HG03565 (cell line): ENCODE measurements at regions not wholly inside any gene's neighbourhood (a gene's known extent, or its start where the extent isn't known, plus 50 kb on each side); places are given as distances from the start of the nearest gene placed in this dataset.

Source experiments
- ATAC-seq: cut with Tn5 transposase; IDR thresholded peaks from one replicate; pipeline ENCODE4 v1.9.1; 2021; ENCODE audit warnings: mild to moderate bottlenecking, moderate library complexity; ENCODE audit not compliant: unreplicated experiment

DNA sequence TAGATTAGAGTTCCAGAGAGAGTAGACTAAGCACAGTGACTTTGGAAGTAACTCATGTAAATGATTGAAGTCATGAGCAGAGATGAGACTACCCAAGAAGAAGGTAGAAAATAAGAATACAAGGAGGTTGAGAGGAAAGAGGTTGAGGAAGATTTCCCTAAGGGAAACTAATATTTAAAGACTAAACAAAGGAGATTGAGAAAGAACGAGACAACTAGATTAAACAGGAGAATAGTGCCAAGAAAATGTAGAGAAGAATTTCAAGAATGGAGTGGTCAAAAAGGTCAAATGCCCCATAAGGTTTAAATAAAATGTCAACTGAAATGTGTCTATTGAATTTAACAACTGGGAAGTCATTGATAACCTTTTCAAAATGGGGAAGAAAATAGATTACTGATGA lies 59.0 kb downstream of the RPS29 start:
- ATAC-seq, result no peak

DNA sequence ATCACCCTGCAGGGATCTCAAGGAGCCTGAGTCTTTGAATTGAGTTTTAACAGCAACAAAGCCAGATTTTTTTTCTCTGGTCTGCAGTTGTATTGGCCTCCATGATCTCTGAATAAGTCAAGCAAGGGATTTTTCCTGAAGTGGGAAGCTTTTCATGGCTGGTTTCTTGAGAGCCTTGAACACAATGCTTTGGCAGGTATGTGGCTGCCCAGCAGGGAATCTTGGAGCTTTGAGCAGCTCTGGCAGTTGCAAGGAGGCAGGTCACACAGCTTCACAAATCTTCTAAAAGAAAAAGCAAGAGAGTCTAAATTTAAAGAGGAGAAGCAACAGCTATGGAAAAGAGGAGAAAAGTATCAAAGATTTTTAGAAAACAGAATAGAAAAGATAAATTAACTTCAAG lies 60.1 kb downstream of the RPS29 start:
- ATAC-seq, result no peak

DNA sequence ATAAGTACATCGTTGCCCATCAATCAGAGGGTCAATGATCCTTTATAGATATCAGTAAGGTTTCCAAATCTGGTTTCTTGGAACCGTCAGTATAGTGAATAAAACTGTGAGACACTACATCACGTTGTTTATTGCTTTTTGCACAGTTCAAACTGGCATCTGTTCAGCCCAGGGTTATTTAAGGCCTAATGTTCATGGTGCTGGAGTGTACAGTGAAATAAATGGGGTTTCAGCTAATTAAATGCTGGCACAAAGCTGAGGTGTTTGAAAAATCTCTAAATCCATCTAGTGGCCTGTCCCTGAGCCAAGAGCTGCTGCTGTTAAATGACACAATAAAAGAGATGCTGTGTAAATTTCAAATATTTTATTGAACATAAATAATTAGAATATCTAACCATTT lies 69.9 kb downstream of the RPS29 start:
- no peak for ATAC-seq

DNA sequence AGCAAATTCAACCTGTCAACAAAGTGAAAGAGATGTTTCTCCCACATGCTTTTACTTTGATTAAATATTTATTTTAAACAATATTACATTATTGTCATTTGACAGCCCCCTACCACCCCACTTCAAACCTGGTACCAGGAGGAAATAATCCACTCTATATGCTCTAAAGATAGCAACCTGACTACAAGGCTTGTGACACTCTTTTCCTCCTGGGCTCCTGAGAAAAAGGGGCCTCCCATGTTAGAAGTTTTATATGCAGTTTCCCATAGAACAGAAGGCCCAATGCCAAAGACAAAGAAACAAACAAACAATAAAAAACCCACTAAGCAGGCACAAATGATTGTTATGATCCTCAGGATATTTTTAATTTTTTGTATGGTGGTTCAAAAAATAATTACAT lies 73.6 kb downstream of the RPS29 start:
- no peak for ATAC-seq

DNA sequence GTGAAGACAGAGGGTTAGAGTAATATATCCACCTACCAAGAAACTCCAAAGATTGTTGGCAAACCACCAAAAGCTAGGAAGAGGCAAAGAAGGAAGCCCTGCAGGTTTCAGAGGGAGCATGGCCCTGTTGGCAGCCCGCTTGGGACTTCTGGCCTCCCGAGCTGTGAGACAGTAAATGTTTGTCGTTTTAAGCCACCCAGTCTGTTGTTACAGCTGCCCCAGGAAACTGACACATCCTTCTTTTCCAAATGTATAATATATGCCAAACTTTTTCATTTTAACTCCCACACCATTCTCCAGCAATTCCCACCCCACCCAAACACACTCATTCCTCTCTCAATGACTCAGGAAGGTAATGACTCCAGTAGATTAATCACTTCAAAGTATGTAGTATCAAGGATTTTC lies 74.0 kb downstream of the RPS29 start:
- ATAC-seq, result no peak

DNA sequence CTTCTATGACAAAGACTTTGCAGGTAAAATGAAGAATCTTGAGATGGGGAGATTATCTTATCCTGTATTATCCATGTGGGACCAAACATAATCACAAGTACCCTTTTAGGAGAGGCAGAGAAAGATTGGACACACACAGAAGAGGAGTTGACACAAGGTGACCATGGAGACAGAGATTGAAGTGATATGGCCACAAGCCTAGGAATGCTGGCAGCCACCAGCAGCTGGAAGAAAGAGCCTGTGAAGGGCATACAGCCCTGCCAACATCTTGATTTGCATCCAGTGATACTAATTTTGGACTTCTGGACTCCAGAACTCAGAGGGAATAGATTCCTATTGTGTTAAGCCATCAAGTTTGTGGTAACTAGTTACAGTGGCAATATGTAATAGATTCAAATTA lies 78.1 kb downstream of the RPS29 start:
- no peak for ATAC-seq

DNA sequence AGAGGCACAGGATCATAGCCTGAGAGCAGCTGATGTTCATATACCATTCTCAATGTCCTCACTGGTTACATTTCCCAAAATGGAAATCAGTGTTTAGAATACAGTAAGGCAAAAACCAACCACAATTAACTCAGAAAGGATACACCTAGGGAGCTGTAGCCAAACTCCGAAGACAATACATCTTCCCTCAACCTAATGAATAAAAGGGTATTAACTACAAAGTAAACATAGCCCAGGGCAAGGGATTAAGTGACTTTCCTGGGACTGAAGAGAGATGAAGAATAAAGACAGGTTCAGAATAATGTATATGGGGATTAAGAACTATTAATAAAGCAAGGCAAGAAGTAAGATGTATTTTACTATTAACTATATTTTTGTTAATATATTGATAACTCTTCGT lies 79.5 kb downstream of the RPS29 start:
- no peak for ATAC-seq

DNA sequence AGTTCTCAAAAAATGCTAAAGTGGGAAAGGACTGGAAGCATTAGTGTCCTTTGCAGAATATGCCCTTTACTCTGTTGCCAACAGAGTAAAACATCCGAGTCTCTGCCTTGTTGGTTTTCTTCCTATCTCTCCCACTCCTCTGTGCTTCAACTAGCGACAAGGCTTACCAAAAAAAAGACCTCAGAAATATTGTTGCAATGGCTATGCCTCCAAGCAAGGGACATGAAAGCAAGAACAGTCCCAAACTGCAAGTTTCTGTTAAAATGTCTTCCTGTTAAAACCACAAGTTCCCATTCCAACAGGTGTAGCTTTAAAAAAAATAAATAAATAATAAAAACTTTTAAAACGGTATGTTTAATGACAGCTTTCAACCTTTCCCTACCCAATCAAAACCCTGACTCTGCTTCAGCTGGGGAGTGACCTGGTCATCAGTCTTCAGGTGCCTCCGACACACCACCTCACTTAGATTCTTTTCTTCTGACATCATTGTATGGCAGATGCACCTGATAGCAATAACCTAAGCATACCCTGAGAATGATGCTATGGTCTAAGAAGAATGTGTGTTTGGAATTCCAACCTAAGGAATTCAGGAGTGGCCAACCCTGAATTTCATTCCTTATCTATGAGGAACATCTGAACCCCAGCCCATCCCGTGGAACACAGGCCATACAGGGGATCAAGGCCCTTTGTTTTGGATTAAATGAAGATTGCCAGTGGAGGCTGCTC lies 81.0 kb downstream of the RPS29 start:
- ATAC-seq, result no peak

DNA sequence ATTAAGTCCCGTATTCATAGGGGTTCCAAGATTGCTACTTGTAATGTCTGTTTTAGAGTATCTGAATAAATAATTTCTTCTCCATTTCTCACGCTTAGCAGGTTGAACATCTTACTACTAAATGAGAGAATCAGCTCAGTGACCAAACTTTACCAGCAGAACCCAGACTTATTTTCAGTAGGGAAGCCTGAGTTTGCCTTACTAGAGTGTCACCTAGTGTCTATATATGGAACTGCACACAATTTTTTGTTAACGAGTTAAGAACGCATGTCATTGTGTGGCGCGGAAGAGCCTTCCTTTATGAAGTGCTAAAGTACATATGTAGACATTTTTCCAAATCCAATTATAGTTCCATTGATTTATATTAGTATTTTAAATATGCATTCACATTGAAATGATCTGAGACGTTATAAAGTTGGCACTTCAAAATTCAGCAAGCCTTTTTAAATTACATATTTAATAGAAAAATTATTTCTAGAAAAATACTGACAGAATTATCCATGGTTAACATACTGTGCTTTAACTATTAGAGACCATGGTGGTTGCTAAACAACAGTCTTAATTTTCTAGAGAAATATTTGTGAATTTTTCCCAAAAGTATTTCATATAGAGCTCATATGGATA lies 88.3 kb downstream of the RPS29 start:
- ATAC-seq, result peak; percentile 89

DNA sequence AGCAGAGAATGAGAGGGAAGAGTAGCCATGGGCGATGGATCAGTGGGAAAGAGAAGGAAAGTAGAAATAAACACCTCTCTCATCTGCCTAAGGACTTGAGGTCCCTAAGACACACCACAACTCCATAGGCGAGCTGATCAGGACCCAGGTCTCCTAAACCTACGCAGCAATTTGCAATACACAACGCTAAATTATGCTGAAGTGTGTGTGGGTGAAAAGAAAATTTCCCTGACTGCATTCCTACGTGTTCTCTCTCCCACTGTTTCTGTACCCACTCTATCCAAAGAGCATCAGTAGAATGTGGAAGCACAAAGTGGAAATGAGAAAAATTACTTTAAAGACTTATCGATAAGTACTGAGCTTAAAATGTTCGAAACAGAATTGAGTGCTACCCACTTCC lies 88.9 kb downstream of the RPS29 start:
- ATAC-seq, result no peak

DNA sequence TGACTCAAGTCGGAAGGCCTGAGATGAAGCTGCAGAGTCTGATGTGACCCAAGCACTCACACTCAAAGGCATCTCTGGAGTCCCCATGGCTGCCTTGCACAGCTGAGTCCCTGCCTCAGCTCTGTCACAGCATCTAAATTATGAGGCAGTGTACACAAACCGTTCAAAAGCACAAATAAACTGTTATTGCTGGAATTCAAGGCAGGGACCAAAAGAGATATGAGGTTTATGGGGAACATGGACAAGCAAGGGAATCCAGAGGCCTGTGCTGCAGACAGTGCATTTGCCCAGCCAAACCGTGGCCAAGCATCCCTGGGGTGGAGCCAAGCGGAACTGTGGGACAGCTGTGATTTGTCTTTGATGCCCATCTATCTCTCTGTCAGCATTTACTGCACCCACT lies 91.3 kb downstream of the RPS29 start:
- no peak for ATAC-seq

DNA sequence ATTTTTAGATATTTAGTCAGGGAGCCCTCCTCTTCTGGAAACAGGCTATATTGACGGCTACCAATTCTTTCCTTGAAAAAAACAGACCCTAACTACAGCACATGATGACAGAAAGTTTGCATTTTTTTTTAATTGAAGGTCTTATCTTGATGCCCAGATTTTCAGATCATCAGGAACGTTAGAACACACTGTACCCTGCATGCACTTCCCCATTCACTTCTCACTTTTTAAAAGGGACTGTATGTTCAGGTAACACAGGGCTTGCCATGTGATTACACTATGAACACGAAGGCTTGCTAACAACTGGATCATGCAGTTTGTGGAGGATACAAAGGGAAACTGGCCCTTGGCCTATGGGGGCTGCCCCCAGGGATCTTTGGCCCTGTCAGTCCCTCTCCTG lies 92.6 kb downstream of the RPS29 start:
- ATAC-seq, result no peak

DNA sequence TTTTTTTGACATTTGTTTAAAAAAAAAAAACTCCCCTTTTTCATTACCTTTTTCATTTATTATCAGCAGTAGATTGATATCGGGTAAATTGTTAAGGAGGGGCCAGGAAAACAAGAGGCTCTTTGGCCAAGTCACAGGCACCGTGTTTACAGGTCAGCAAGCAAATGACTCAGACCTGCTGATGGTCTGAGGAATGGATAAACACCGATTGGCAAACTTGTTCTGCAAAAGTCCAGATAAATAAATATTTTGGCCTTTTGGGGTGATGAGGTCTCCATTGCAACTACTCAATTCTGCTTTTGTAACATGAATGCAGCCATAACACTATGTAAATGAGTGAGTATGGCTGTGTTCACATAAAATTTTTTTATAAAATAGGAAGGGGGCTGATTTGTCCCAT lies 94.0 kb downstream of the RPS29 start:
- no peak for ATAC-seq

DNA sequence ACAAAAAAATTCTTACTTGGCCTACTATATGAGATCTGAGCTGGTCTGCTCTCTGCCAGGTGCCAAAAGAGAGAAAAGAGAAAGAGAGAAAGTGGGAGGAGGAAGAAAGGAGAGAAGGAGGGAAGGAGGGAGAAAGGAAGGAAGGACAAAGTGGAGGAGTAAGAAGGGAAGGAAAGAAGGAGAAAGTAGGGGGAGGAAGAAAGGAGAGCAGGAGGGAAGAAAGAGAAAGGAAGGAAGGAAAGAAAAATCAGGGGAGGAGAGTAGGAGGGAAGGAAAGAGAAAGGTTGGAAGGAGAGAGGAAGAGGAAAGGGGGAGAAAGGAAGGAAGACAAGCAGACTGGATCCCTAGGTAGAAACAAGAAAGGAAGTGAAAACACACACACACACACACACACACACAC lies 96.8 kb downstream of the RPS29 start:
- ATAC-seq, result no peak

DNA sequence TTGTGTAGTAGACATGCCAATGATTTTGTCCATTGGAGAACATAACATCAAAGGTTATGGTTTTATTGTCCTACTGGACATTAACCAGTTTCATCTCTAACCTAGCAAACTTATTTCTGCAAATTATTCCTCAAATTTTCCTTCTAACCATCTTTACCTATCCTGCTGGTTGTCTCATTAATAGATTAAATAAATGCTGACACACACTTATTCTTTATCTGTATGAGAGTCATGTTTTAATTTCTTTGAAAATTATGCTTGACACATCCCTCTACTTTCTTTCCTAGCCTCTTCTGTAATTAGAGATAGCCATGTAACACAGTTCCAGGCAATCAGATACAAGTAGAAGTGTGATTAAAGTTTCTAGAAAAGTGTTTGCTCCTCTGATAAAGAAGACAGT lies 98.9 kb downstream of the RPS29 start:
- no peak for ATAC-seq

DNA sequence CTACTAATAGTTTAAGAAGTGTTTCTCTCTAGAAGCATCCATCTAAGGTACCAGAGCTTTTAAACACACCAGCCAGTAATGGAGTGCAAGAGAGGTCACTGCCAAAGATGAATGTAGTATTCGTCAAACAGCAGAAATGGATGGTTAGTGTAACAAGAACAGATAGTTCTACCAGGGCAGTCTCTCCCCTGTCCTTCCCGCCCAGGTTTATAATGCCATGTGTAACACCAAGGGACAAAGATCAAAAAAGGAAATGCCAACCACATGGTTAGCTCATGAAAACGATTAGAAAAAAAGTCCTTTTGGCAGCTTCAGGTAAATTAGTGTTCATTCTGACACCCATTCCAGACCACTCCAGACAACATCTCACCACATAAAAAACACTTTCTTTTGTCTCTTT lies 100.9 kb downstream of the RPS29 start:
- no peak for ATAC-seq

DNA sequence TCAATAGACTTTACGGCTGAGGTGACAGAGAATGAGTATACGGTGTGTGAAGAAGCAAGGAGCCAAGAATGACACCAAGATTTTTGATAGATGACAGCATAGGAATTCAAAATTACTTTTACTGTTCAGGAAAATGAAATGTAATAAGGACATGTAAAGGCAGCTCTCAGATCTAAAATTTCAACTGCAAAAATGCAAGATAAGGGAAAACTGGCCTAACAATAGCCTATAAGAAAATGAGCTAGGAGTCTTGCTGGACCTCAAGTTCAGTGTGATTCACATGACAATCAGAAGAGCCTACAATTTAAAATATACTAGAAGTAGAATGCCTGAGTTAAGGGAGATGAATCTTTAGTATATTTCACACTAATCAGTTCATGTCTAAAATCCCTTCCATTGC lies 102.0 kb downstream of the RPS29 start:
- ATAC-seq, result no peak

DNA sequence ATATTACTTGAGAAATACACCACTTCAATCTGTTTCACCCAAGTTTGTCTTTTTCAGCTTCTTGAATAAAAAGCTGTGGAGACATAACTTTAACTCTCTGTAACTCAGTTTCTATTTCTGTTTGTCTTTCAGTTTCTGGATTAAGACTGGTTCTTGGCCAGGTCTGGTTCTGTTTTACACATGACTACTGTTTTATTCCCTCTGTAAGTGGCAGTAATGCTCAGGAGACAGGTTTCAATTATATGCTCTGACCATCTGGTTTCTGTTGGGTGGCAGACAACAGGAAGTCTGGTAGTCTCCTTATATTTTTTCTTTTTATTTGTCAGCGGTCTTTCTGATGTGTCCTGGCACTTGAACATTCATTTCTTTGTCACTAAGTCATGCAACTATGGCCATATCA lies 102.9 kb downstream of the RPS29 start:
- ATAC-seq, result peak; percentile 70

DNA sequence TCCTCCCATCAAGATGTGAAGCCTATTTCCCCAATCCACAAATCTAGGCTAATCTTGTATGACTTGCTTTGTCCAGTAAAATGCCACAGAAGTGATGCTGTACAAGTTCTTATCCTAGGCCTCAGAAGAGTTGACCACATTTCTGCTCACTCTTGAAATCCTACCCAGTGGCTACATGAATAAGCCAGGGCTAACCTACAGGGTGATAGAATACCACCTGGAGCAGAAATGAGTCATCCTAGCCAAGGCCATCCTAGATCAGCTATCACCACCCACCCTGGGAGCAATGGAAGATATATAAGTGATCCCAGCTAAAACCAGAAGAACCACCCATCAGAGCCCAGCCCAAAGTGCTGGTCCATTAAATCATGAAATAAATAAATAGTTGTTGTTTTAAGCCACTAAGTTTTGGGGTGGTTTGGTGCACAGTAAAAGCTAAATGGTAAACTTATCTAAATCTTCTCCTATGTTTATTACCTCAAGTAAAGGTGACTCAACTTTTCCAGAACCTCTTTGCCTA lies 105.1 kb downstream of the RPS29 start:
- no peak for ATAC-seq

DNA sequence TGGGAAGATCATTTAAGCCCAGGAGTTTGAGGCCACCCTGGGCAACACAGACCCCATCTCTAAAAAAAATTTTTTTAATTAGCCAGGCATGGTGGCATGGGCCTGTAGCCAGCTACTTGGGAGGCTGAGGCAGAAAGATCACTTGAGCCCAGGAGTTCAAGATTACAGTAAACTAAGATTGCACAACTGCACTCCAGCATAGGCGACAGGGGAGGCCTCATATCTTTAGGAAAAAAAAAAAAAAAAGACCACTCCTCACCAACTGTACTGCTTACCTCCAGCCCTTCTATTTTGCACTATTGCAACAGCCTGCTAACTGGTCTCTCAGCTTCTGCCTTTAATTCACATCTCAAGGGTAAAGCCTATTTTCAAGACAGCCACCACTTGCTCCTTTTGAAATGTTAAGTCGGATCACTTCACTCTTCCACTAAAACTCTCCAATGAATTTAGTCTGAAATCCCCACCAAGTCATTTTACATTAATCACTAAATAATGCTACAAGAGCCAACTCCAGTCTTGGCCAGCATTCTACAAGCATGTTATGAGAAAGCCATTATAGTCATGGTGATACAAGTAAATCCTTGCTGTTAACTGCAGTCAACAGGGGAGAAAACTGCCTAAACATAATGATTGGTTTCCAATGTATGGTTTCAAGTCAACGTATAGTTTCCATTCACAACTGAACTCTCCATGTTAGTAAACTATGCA lies 106.0 kb downstream of the RPS29 start:
- ATAC-seq, result no peak

DNA sequence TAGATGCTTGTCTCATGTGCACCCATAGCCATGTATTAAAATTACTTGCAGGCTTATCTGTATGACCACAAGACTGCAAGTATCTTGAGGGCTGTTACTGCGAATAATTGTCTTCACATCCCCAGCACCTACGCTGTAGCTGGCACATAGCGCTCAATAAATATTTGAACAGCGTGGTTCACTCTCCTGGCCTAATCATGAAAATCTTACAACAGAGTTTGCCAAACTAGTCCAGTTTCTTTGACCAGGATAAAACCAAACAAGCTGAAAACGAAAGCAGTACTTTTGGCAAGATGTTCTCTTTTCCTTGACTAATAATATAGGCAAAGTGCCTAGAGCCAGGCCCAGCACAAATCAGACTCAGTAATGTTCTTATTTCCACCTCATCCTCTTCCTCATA lies 106.7 kb downstream of the RPS29 start:
- no peak for ATAC-seq

DNA sequence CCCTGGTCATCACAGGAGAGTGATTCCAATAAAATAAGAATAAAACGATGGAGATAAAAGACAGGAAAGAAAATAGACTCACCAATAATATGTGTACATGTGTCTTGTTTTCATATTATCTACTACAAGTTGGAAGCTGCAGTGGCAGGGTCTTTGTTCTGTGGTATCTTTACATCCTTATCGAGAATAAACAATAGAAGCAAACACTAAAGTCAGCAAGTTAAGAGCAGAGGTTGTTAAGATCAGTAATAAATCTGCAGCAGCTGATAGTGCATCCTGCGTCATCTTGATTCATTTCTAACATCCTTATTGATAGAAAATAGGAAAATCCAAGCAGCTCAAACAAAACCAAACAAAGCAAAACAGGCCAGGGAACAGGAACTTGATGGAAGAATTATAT lies 107.4 kb downstream of the RPS29 start:
- ATAC-seq, result no peak
